Transverse colon (tissue), 4 donors: ENCODE measurements at regions not wholly inside any gene's neighbourhood (a gene's known extent, or its start where the extent isn't known, plus 50 kb on each side); places are given as distances from the start of the nearest gene placed in this dataset.

ENCODE experiments used
- DNase-seq: peaks from one replicate; pipeline ENCODE4 v3.0.0-alpha.2; 2019
- H3K27ac ChIP-seq, 4 donors: fragments of 200-600 bp; sonication (generic); 2 replicates each; pipeline ENCODE4 v1.5.1; 2016 to 2018; ENCODE audit warnings: inconsistent platforms in 4 of 4
- H3K27me3 ChIP-seq: fragments of 200-600 bp; sonication (generic); 2 replicates; pipeline ENCODE4 v1.5.1; 2017; ENCODE audit warnings: inconsistent platforms
- H3K36me3 ChIP-seq, 4 donors: fragments of 200-600 bp; sonication (generic); 2 replicates each; pipeline ENCODE4 v1.5.1; 2017 to 2019; ENCODE audit warnings: inconsistent platforms in 4 of 4
- H3K4me1 ChIP-seq, 4 donors: fragments of 200-600 bp; sonication (generic); 2 replicates each; pipeline ENCODE4 v1.5.1; 2017 to 2020; ENCODE audit warnings: inconsistent platforms in 4 of 4
- H3K4me3 ChIP-seq, 4 donors: fragments of 200-600 bp; sonication (generic); 1 replicate in 1 of 4; 2 replicates in 3 of 4; pipeline versions ENCODE4 v1.5.1 to v1.6.1; 2017 to 2019; ENCODE audit warnings: inconsistent platforms in 4 of 4
- H3K9me3 ChIP-seq, 2 donors: fragments of 200-600 bp; sonication (generic); 2 replicates each; pipeline ENCODE4 v1.5.1; 2017 to 2019; ENCODE audit warnings: inconsistent platforms in 2 of 2
- EP300 ChIP-seq: sonication (generic); formaldehyde crosslinking; IDR thresholded peaks from one replicate; pipeline ENCODE4 v1.6.1; 2017; ENCODE audit warnings: antibody characterized with exemption, low read depth
- POLR2A ChIP-seq: fragments of 450-650 bp; IDR thresholded peaks from one replicate; pipeline ENCODE4 v1.6.1; 2016; ENCODE audit warnings: antibody characterized with exemption, mild to moderate bottlenecking, moderate library complexity
- POLR2AphosphoS5 ChIP-seq, 3 donors: sonication (generic); formaldehyde crosslinking; IDR thresholded peaks; one replicate each; pipeline ENCODE4 v1.6.1; 2016; ENCODE audit warnings: antibody characterized with exemption in 3 of 3
- whole genome bisulfite sequencing, 2 donors: methylation state at CpG; one replicate each; pipeline ENCODE4 v1.1.5; 2018; ENCODE audit warnings: low coverage in 1 of 2; 5-methylcytosine and 5-hydroxymethylcytosine counted together
- in situ Hi-C, 4 donors: fragments of 200-750 bp; cut with MboI; loops; one replicate each; pipeline versions ENCODE4 v1.15.0 to v1.15.1; 2017; ENCODE audit warnings: low sequenced_read_pairs in 3 of 4, low pct_ligation_motif_present in 1 of 4, low pct_unique_long_range_greater_than_20kb in 1 of 4
- intact Hi-C: fragments of 100-400 bp; cut with DNase I; formaldehyde crosslinking; loops from one replicate; pipeline ENCODE4 v1.15.1; 2023; ENCODE audit warnings: low total_unique reads
- TF ChIP-seq, protein P1 (sequence below), 5 experiments: fragments of 200-600 bp in 3 of 5; fragments of 450-650 bp in 2 of 5; sonication (generic) in 3 of 5; IDR thresholded peaks; 1 replicate in 2 of 5; 2 replicates in 3 of 5; pipeline ENCODE4 v1.5.1; 2016 to 2017; ENCODE audit warnings: antibody characterized with exemption in 5 of 5, inconsistent platforms in 3 of 5, mild to moderate bottlenecking in 2 of 5, moderate library complexity in 1 of 5

DNA sequence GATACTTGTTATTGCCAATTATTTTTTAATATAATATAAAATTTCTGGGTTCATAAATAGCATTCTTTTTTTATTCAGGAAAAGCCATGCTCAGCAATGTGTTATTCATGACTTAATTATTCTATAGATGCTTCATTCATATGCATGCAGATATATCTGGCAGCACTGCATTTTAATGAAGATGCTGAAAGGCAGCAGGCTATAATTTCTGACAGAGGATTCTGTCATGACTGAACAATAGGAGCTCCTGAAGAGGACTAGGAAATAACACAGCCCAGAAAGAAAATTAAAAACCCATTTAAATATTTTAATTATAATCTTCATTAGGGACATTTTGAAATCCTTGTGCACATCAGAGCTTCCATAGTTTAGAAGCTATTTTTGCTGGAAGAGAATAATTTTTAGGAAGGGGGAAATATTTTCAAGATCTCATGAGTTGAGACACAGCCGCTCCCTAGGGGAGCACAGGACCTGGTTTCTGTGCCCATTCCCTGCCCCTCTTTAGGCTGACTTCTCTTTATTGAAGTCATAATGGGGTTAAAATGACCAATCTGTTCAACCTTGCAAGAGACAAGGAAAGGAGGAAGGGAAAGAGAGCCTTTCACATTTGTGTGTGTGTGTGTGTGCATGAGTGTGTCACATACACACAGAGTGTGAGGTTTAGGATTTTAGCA, 83.9 kb downstream of the RPE65 start:
- TF ChIP-seq, protein P1, sequence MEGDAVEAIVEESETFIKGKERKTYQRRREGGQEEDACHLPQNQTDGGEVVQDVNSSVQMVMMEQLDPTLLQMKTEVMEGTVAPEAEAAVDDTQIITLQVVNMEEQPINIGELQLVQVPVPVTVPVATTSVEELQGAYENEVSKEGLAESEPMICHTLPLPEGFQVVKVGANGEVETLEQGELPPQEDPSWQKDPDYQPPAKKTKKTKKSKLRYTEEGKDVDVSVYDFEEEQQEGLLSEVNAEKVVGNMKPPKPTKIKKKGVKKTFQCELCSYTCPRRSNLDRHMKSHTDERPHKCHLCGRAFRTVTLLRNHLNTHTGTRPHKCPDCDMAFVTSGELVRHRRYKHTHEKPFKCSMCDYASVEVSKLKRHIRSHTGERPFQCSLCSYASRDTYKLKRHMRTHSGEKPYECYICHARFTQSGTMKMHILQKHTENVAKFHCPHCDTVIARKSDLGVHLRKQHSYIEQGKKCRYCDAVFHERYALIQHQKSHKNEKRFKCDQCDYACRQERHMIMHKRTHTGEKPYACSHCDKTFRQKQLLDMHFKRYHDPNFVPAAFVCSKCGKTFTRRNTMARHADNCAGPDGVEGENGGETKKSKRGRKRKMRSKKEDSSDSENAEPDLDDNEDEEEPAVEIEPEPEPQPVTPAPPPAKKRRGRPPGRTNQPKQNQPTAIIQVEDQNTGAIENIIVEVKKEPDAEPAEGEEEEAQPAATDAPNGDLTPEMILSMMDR (IDR thresholded peaks at IDR 0.05), result no peak
- TF ChIP-seq POLR2AphosphoS5 (IDR thresholded peaks at IDR 0.05), result no peak
- TF ChIP-seq EP300, result no peak
- no peak for TF ChIP-seq POLR2A
- H3K4me3 ChIP-seq, result no peak overlapping the region
- no peaks in the 10 kb centered on the region for H3K27me3 ChIP-seq
- in situ Hi-C loops (no loop called here), intact Hi-C loops (no loop called here)
- H3K9me3 ChIP-seq, result no peaks in the 10 kb centered on the region
- H3K27ac ChIP-seq, result no peak overlapping the region
- peaks cover 0 to 6% (median 1%) of the 10 kb centered on the region in 4 donors for H3K4me1 ChIP-seq
- no peak for DNase-seq
- no peaks in the 10 kb centered on the region for H3K36me3 ChIP-seq
- WGBS, 2 donors, result 92% methylated on average over 1 of the region's 1 CpG; no CpG with 5 or more reads in 1 of the 2 donors

DNA sequence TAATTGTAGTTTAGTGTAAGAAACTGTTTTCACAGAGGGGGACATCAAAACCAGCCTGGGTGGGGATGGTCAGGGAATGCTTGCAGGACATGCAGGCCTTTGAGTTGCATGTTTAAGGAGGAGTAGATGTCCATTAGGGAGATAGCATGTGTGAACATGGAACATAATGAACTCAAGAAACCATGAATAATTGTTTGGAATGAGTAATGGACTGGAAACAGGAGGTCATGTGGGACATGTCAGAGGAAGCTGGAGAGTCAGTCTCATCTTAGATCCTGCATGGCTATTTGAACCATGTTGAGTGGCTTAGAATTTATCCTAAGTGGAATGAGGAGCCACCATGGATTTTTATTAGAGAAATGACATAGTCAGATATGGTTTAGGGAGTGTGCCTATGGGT, 86.4 kb downstream of the RPE65 start:
- Histone ChIP-seq H3K4me1 (peaks cover 0 to 17% (median under 1%) of the 10 kb centered on the region in 4 donors), H3K4me3 (no peak overlapping the region), H3K27me3 (no peaks in the 10 kb centered on the region), H3K9me3 (no peaks in the 10 kb centered on the region), H3K27ac (no peak overlapping the region), H3K36me3 (no peaks in the 10 kb centered on the region)
- intact Hi-C loops (no loop called here), in situ Hi-C loops (no loop called here)
- no peak for DNase-seq
- TF ChIP-seq POLR2A (no peak), EP300 (no peak), POLR2AphosphoS5 (IDR thresholded peaks at IDR 0.05) (no peak)
- TF ChIP-seq, protein P1 (IDR thresholded peaks at IDR 0.05), result no peak

DNA sequence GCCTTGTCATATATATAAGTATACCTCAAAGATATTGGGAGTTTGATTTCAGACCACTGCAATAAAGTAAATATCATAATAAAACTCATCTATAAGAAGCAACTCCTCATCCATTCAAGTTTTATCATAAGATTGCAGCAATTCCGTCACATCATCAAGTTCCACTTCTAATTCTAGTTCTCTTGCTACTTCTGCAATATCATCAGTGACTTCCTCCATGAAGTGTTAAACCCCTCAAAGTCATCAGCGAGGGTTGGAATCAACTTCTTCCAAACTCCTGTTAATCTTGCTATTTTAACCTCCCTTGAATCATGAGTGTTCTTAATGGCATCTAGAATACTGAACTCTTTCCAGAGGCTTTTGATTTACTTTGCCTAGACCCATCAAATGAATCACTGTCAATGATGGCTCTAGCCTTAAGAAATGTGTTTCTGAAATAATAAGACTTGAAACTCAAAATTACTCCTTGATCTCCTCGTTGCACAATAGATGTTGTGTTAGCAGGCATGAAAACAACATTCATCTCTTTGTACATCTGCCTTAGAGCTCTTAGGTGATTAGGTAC, 88.3 kb downstream of the RPE65 start:
- no peak overlapping the region for H3K4me3 ChIP-seq
- peaks cover 0 to 19% (median 0%) of the 10 kb centered on the region in 4 donors for H3K4me1 ChIP-seq
- H3K27me3 ChIP-seq, result no peaks in the 10 kb centered on the region
- WGBS, 2 donors, result 76 to 78% methylated on average over 2 to 3 of the region's 3 CpGs
- H3K27ac ChIP-seq, result no peak overlapping the region
- TF ChIP-seq POLR2A (no peak), EP300 (no peak), POLR2AphosphoS5 (IDR thresholded peaks at IDR 0.05) (no peak)
- TF ChIP-seq, protein P1 (IDR thresholded peaks at IDR 0.05), result no peak
- in situ Hi-C loops, result no loop called here
- intact Hi-C loops, result no loop called here
- H3K36me3 ChIP-seq, result no peaks in the 10 kb centered on the region
- no peaks in the 10 kb centered on the region for H3K9me3 ChIP-seq
- no peak for DNase-seq

DNA sequence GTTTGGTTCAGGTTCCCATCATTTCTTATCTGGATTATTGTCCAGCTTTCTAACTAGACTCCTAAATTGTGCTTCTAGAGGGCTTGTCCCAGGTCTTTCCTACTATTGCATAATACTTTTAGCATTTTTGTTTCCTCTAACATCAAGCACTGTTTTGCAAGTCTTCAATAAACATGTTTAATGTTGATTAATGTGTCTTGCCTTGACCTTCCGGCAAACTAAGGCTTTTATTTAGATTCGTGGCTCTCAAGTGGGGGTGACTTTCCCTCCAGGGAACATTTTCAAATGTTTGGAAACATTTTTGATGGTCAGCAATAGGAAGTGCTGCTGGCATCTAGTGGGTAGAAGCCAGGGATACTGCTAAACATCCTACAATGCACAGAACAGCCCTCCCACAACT, 90.7 kb downstream of the RPE65 start:
- H3K4me1 ChIP-seq, result peaks cover 0 to 19% (median 0%) of the 10 kb centered on the region in 4 donors
- in situ Hi-C loops (loop anchor here in 1 of 4 donors (10.0 kb wide), 1 partner anchor 504 kb away; no protein-coding TSS in a partner anchor), intact Hi-C loops (no loop called here)
- TF ChIP-seq, protein P1 (IDR thresholded peaks at IDR 0.05), result no peak
- TF ChIP-seq EP300, result no peak
- no peak for TF ChIP-seq POLR2A
- peak in 1 of 3 donors; percentile 30 for TF ChIP-seq POLR2AphosphoS5 (IDR thresholded peaks at IDR 0.05)
- DNase-seq, result no peak
- H3K36me3 ChIP-seq, result no peaks in the 10 kb centered on the region
- no peaks in the 10 kb centered on the region for H3K9me3 ChIP-seq
- WGBS, 2 donors, result 54% methylated on average over 2 of the region's 2 CpGs; no CpG with 5 or more reads in 1 of the 2 donors
- no peak overlapping the region for H3K4me3 ChIP-seq
- H3K27ac ChIP-seq, result no peak overlapping the region
- no peaks in the 10 kb centered on the region for H3K27me3 ChIP-seq
